Glomerular endothelial cell (primary cell): ENCODE measurements at regions not wholly inside any gene's neighbourhood (a gene's known extent, or its start where the extent isn't known, plus 50 kb on each side); places are given as distances from the start of the nearest gene placed in this dataset.
"Not testable (repeated sequence)": the region's sequence is repeated elsewhere in the genome, so short reads cannot be mapped to it uniquely, and the experiment has no call there.

Source experiments
- DNase-seq: peaks from one replicate; pipeline ENCODE4 v3.0.0-alpha.2; 2011; ENCODE audit warnings: low read depth, low spot score; ENCODE audit errors: extremely low read depth

DNA sequence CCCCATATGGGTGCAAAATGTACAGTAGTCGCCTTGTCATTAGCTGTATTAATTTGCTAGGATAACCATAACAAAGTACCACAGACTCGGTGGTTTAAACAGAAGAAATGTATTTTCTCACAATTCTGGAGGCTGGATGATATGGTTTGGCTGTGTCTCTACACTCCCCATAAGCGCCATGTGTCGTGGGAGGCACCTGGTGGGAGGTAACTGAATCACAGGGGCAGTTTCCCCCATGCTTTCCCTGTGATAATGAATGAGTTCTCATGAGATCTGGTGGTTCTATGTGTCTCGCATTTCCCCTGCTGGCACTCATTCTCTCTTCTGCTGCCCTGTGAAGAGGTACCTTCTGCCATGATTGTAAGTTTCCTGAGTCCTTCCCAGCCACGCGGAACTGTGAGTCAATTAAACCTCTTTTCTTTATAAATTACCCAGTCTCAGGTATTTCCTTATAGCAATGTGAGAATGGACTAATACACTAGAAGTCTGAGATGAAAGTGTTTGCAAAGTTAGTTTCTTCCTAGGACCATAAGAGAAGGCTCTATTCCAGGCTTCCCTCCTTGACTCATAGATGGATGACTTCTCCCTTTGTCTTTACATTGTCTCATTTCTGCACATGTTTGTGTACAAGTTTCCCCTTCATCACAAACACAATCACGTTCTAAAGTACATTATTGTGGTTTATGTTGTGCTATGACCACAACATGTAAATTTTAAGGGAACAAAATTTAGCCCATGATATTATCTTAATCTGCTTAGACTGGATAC, 1442.6 kb downstream of the SUCLG1 start:
- DNase-seq = no peak

DNA sequence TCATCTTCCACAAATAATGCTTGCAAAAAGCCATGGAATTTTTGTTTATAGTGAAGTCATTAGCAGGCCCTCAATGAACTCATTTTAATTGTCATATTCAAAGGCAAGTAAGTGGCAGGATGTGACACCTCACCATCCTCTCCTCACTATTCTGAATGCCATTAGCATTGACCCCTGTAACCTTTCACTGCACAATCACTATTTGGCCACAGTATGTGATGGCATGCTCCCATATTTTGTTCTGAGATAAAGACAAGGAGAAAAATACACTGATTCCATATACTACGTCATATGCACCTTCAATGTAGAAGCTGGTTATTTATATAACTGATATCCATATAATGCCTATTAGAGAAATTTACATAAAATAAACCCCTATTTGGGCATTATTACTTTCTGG, 1443.2 kb downstream of the SUCLG1 start:
- no peak for DNase-seq

DNA sequence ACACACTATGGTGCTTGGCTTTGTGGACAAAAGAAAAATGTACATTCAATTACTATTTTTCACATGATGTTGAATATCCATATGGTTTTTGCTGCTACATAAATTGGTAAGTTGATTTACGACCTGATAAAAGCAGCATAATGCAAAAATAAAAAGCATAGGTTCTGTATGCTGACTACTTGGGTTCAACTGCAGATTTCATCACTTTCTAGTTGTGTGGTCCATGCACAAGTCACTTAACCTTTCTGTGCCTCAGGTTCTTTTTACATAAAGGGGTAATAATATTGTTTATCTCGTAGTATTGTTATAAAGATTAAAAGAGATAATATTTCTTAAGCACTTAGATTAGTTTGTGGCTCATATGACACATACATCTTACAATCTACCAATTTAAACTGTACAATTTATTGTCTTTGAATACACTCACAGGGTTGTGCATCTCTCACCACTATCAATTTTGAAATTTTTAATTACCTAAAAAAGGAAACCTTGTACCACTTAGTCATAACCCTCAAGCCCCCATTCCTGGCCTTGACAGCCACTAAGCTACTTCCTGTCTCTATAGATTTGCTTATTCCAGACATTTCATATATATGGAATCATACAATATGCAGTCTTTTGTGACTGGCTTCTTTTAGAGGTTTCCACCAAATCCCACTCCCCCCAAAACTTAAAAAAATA, 1443.9 kb downstream of the SUCLG1 start:
- no peak for DNase-seq

DNA sequence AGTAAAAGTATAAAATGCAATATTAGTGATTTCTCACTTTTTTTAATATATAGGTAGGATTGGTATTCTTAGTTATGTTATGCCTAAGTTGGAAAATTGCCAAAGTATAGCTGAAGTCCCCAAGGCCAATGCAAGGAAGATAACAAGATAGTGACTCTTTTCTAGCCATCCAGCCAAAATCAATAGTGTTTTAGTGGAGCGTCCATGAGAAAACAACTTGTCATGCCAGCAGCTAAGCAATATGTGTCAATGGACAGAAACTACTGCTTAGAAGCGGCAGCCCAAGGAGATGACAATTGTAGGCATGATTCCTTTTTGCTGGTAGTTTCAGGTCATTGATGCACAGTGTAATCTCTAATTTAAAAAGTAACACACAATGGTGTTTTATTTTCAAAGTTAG, 1444.6 kb downstream of the SUCLG1 start:
- no peak for DNase-seq

DNA sequence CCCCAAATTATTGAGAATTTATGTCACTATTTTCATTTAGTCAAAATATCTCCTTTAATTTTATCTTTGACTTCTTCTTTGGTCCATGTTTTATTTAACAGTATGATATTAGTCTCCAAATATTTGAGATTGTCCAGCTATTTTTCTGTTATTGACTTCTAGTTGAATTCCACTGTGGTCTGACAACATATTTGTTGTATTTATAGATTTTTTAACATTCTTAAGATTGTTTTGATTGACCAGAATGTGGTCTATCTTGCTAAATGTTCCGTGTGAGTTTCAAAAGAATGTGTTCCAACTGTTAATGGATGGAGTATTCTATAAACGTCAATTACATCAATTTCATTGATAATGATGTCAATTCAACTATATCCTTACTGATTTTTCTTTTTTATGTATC, 1452.1 kb downstream of the SUCLG1 start:
- no peak for DNase-seq

DNA sequence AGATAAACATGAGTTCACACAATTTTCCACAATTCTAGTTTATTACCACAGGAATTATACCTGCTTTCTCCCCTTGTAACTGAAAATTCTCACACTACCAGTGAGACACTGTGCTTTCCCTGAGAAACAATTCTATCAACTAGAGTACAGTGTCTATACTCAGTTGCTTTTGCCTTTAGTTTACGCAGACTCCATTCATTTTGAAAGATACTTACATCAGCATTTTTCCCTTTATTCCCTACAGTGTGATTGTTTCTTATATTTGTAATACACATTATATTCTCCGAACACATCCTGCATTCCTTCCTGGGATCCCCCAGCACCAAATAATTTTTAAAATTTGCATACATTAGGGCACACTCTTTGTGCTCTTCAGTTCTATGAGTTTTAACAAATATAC, 1455.5 kb downstream of the SUCLG1 start:
- DNase-seq = no peak

DNA sequence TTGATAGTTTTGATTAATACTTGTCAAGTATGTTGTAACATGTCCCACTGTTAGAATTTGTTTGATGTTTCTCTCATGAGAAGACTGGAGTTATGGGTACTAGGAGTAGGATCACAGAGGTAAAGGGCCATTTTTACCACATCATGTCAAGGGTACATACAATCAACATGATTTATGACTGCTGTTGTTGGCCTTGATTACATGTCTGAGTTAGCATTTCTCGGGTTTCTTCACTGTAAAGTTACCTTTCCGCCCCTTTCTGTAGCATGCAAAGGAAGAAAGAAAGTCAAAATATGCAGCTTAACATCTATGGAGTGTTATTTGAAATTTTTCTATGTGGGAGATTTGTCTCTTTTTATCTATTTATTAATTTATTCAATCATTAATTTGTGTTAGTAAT, 1456.4 kb downstream of the SUCLG1 start:
- no peak for DNase-seq

DNA sequence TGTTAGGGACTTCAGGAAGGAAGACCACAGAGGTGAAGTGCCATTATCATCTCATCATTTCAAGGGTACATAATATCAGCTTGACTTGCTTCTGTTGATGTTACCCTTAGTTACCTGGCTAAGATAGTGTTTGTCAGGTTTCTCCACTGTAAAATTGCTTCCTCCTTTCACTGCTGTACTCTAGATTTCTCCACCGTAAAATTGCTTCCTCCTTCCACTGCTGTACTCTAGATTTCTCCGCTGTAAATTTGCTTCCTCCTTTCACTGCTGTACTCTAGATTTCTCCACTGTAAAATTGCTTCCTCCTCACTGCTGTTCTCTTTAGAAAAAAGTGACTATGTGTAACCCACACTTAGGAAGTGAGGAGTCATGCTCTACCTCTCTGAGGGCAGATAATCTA, 1460.3 kb downstream of the SUCLG1 start:
- no peak for DNase-seq

DNA sequence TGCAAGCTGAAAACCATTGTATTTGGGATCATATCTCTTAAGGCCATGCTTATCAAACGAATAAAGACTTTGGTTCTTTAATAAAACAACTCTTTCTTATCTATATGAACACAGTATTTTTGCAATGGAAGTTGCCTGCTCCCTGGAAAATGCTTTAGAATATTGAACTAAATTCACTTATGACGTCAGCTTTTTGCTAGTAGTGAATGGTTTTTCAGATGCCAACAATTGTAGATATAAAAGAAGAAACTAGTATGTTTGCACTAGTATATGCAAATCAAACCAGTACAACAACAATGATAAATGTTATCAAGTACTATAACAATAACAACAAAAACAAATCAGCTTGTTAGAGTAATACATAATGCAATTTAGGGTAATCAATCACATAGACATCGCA, 1462.9 kb downstream of the SUCLG1 start:
- DNase-seq = no peak

DNA sequence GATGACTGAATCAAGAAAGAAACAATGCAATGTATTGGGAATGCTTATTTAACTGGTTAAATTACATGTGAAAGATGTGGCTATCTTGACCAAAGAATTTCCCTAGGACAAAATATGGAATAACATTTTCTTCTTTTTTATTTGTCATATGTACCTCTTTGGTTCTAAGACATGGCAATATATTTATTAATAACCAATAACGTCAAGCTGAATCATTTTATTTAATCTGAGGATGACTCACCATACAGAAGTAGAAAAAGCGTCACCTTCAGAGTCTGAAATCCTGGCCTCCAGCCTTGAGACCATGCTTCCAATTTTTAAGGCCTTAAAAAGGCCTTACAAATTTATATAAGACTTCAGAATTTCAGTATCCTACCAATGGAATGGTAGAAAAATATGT, 1464.9 kb downstream of the SUCLG1 start:
- DNase-seq = no peak

DNA sequence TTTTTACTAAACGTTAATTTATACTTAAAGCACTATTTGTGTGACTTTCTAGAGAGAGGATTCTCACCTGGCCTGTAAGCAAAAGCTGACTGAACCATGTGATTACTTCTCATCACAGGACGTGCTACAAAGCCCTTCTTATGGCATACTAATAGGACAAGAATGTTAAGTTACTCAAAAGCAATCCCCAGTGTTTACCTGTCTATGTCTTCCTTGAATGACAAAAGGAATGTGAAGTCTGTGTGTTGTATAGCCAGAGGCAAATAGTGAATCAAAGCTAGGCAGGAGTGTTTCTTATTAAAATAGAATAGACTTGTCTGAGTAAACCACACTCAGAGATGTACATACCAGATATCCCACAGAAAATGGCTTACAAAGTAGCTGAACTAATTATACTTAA, 1465.5 kb downstream of the SUCLG1 start:
- no peak for DNase-seq

DNA sequence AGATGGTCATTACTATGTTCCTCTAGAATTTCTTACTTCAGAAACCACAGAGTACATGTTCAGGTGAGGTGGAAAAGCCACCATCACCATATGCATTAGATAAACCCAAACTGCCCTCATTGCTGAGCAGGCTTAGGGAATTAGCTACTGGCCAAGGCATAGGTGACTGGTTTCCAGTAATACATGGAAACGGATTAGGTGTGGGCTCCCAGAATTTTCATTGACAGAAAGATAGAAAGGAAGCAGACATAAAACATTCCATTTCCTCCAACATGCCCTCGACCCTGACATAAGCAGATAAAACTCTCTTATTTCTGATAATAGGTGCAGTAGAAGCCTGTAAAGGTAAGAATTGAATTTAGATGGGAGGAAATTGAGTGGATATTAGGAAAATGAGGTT, 1466.1 kb downstream of the SUCLG1 start:
- DNase-seq = no peak

DNA sequence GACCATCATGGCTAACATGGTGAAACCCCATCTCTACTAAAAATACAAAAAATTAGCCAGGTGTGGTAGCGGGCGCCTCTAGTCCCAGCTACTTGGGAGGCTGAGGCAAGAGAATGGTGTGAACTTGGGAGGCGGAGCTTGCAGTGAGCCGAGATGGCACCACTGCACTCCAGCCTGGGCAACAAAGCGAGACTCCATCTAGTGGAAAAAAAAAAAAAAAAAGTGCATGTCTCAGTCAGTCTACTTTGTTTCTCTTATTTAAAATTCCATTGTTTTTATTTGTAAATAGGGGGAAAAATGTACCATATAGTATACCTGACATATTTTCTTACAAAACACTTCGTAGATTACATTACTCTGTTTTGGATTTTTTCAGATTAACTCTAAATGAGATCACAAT, 1471.4 kb downstream of the SUCLG1 start:
- not testable (repeated sequence) for DNase-seq

DNA sequence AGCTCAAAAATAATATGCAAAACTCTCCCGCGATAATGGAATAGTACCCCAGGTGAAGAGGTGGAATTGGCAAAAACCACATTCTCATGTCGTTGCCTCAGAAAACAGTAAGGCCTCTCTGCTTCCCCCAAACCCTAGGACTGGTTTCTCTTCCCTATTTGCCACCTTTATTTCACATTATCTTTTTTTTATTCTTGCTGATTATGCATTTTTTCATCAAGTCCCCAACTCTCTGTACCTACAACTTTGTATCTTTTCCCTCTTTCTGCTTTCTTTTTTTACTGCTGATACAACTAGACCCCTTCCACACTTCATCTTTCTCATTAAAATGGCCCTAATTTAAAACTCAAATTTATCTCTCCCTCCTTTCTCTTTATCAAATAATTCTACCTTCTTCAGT, 1472.2 kb downstream of the SUCLG1 start:
- no peak for DNase-seq

DNA sequence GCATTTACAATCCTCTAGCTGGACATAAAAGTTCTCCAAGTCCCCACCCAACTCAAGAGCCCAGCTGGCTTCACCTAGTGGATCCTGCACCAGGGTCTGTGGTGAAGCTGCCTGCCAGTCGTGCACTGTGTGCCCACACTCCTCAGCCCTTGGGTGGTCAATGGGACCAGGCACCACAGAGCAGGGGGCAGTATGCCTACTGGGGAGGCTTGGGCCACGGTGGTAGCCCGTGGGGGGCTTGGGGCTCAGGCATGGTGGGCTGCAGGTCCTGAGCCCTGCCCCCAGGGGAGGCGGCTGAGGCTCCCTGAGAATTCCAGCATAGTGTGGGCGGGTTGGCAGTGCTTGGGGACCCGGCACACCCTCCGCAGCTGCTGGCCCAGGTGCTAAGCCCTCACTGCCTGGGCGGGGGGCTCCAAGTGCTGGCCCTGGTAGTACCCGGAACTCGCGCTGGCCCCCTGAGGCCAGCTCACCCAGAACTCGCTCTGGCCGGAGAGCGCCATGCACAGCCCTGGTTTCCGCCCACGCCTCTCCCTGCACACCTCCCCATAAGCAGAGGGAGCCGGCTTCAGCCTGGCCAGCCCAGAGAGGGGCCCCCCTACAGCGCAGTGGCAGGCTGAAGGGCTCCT, 1473.4 kb downstream of the SUCLG1 start:
- no peak for DNase-seq

DNA sequence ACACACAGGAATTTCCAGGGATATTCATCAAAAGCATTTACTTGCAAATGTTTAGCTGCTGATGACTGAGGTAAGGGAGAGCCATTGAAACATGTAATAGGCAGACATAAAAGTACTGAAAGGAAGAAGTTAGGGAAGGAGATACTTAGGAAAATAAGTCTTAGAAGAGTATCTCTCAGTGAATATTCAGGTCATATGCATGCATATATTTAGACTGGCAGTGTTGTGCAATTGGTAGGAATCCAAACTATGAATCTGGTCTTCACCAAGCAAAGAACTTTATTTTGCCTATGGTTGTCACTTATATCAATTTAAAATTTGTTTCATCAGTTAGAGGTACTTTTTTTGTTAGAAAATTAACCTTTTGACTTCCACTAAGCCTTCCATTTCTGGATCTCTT, 1490.7 kb downstream of the SUCLG1 start:
- no peak for DNase-seq

DNA sequence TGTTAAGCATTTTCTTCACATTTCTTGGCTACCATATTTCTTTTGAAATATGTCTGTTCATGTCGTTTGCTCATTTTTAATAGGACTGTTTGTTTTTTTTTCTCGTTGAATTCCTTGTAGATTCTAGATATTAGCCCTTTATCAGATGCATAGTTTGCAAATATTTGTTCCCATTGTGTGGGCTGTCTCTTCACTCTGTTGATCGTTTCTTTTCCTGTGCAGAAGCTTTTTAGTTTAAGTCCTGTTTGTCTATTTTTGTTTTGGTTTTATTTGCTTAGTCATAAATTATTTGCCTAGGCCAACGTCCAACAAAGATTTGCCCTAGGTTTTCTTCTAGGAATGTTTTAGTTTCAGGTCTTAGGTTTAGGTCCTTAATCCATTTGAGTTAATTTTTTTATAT, 1494.7 kb downstream of the SUCLG1 start:
- DNase-seq = no peak

DNA sequence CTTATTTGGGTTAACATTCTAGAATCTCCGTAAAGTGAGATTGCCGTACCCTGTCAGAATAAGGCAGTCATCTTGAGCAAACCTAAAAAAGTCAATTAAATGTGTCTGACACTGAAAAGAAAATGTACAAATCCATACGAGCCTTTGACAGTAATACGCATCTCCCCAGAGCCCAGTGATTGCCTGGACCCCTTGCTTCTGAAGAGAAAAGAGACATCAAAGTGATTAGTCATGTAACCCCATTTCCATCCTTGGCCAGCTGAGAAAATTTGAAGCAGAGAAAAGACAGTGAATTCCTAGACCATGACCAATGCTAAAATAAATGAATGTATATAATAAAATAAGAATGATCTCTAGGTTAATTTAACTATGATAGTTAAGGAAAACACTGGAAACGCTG, 1499.4 kb downstream of the SUCLG1 start:
- no peak for DNase-seq

DNA sequence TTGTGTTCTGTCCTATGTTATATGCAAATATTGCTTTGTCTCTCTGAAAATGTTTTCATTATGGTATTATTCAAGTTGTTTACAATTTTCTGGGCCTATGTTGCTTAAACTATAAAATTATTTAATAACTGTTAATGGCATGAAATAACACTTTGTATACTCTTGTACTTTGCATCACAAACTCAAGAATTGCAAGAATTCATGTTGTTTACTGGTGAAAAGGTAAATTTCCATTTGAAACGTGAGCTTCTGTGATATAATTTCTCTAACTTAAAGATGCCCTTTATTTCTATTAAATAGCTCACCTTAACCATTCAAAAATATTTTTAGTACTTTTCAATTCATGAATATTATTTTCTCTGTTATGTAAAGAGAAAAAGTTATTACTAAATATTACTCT, 1504.2 kb downstream of the SUCLG1 start:
- DNase-seq = no peak

DNA sequence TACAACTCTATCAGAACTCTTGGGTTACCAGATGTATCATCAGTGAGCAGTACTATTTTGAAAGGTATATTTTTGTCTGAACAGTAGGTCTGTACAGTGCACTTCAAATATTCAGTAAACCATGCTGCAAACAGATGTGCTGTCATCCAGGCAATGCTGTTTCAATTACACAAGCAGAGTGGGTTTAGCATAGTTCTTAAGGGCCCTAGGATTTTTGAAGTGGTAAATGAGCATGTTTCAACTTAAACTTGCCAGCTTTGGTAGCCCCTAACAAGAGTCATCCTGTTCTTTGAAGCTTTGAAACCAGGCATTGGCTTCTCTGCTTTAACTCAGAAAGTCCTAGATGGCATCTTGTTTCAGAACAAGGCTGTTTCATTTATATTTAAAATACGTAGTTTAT, 1519.9 kb downstream of the SUCLG1 start:
- DNase-seq = no peak

DNA sequence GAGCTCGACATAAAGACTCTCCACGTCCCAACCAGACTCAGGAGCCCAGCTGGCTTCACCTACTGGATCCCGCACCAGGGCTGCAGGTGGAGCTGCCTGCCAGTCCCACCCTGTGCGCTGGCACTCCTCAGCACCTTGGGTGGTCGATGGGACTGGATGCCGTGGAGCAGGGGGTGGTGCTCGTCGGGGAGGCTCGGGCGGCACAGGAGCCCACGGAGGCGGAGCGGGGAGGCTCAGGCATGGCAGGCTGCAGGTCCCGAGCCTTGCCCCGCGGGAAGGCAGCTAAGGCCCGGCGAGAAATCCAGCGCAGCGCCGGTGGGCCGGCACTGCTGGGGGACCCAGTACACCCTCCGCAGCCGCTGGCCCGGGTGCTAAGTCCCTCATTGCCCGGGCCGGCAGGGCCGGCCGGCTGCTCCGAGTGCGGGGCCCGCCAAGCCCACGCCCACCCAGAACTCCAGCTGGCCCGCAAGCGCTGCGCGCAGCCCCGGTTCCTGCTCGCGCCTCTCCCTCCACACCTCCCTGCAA, 1520.7 kb downstream of the SUCLG1 start:
- DNase-seq = not testable (repeated sequence)

DNA sequence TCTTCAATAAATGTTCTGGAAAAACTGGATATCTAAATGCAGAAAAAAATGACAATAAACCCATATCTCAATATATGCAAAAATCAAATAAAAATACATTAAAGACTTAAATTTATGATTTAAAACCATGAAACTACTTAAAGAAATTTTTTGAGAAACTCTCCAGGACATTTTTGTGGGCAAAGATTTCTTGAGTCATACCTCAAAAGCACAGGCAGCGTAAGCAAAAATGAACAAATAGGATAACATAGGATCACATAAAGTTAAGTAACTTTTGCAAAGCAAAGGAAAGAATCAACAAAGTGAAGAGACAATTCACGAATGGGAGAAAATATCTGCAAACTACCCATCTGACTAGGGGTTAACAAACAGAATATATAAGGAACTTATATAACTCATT, 1545.5 kb downstream of the SUCLG1 start:
- DNase-seq = no peak
